Astrocyte of the cerebellum (primary cell): ENCODE measurements at regions not wholly inside any gene's neighbourhood (a gene's known extent, or its start where the extent isn't known, plus 50 kb on each side); places are given as distances from the start of the nearest gene placed in this dataset.

Source experiments
- DNase-seq: peaks from one replicate; pipeline ENCODE4 v3.0.0-alpha.2; 2011; ENCODE audit warnings: low read depth
- H3K4me3 ChIP-seq: 2 replicates; pipeline ENCODE4 v1.5.1; 2011; ENCODE audit warnings: mild to moderate bottlenecking, low read depth, low read length, moderate library complexity
- in situ Hi-C: cut with HindIII; loops from 2 replicates; pipeline ENCODE4 v1.10.0; 2017; ENCODE audit warnings: low sequenced_read_pairs
- TF ChIP-seq, protein P1 (sequence below): IDR thresholded peaks from 2 replicates; pipeline ENCODE4 v1.5.1; 2012; ENCODE audit warnings: low read length, low read depth, moderate library complexity, mild to moderate bottlenecking; ENCODE audit errors: missing control alignments

DNA sequence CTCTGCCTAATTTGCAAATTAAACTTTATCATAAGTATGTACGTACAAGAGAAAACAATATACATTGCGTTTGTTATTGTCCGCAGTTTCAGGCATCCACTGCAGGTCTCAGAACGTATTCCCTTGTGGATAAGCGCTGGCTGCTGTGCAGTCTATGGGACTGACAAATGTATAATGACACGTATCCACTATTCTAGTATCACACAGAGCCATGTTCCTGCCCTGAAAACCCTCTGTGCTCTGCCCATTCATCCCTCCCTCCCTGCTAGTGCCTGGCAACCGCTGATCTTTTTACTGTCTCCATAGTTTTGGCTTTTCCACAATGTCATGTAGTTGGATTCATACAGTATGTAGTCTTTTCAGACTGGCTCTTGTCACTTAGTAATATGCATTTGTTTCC is 179.4 kb downstream of the MAF start:
- in situ Hi-C loops: no loop called here
- no peak for DNase-seq
- TF ChIP-seq, protein P1, sequence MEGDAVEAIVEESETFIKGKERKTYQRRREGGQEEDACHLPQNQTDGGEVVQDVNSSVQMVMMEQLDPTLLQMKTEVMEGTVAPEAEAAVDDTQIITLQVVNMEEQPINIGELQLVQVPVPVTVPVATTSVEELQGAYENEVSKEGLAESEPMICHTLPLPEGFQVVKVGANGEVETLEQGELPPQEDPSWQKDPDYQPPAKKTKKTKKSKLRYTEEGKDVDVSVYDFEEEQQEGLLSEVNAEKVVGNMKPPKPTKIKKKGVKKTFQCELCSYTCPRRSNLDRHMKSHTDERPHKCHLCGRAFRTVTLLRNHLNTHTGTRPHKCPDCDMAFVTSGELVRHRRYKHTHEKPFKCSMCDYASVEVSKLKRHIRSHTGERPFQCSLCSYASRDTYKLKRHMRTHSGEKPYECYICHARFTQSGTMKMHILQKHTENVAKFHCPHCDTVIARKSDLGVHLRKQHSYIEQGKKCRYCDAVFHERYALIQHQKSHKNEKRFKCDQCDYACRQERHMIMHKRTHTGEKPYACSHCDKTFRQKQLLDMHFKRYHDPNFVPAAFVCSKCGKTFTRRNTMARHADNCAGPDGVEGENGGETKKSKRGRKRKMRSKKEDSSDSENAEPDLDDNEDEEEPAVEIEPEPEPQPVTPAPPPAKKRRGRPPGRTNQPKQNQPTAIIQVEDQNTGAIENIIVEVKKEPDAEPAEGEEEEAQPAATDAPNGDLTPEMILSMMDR: no peak
- no peak overlapping the region for H3K4me3 ChIP-seq

GRCh38 chr16:79420493-79420892 is 180.0 kb downstream of the MAF start:
- TF ChIP-seq, protein P1: no peak
- in situ Hi-C loops: no loop called here
- no peak overlapping the region for H3K4me3 ChIP-seq
- no peak for DNase-seq

GRCh38 chr16:79419148-79419547 is 181.4 kb downstream of the MAF start:
- TF ChIP-seq, protein P1: no peak
- H3K4me3 ChIP-seq: no peak overlapping the region
- in situ Hi-C loops: no loop called here
- DNase-seq: no peak

GRCh38 chr16:79417601-79418008 is 182.9 kb downstream of the MAF start:
- no peak overlapping the region for H3K4me3 ChIP-seq
- TF ChIP-seq, protein P1: no peak
- DNase-seq: no peak
- in situ Hi-C loops: no loop called here

- no peak for DNase-seq
- in situ Hi-C loops: no loop called here
- TF ChIP-seq, protein P1: no peak
- no peak overlapping the region for H3K4me3 ChIP-seq
Measured at GRCh38 chr16:79415983-79416640, 184.4 kb downstream of the MAF start.

DNA sequence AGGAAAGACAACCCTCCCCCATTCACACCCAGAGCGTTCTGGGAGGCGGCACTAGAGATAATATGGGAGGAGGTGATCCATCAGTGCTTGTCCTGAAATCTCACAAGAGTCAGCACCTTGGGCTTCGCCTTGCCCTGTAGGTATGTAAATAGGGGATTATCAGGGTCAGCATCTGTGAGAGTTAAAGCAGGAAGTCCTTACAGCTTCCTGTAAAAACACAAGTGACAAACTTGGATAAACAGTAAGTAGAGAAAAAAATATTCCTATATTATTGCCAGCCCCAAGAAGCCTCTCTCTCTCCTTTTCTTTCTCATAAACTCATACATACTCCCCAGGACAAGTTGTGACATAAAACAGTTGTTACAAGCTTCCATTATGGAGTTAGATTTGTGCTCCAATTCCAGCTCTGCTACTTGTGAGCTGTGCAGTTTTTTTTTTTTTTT is 187.7 kb downstream of the MAF start:
- TF ChIP-seq, protein P1: no peak
- no peak for DNase-seq
- no peak overlapping the region for H3K4me3 ChIP-seq
- in situ Hi-C loops: no loop called here
